GM19397 (cell line): ENCODE measurements at regions not wholly inside any gene's neighbourhood (a gene's known extent, or its start where the extent isn't known, plus 50 kb on each side); places are given as distances from the start of the nearest gene placed in this dataset.

Source experiments
- ATAC-seq: cut with Tn5 transposase; IDR thresholded peaks from one replicate; pipeline ENCODE4 v1.9.1; 2021; ENCODE audit warnings: mild to moderate bottlenecking, moderate library complexity; ENCODE audit not compliant: unreplicated experiment

- ATAC-seq, result no peak
Observed at GRCh38 chr3:189554868-189555557, 76.2 kb upstream of the TP63 start.

GRCh38 chr3:189555558-189555881 lies 75.7 kb upstream of the TP63 start:
- ATAC-seq, result no peak

GRCh38 chr3:189557824-189558223 lies 73.4 kb upstream of the TP63 start:
- no peak for ATAC-seq

GRCh38 chr3:189561256-189561655 lies 69.9 kb upstream of the TP63 start:
- ATAC-seq, result no peak

- peak; percentile 73 for ATAC-seq
Observed at GRCh38 chr3:189563853-189564563, 67.2 kb upstream of the TP63 start.

GRCh38 chr3:189566550-189567130 lies 64.5 kb upstream of the TP63 start:
- no peak for ATAC-seq

GRCh38 chr3:189567322-189567721 lies 63.9 kb upstream of the TP63 start:
- ATAC-seq, result no peak

GRCh38 chr3:189567766-189568420 lies 63.3 kb upstream of the TP63 start:
- no peak for ATAC-seq

- no peak for ATAC-seq
Observed at GRCh38 chr3:189568961-189569360, 62.2 kb upstream of the TP63 start.

GRCh38 chr3:189569473-189569872 lies 61.7 kb upstream of the TP63 start:
- ATAC-seq, result no peak

- peak; percentile 44 for ATAC-seq
Observed at GRCh38 chr3:189570916-189571315, 60.3 kb upstream of the TP63 start.

GRCh38 chr3:189572249-189572648 lies 58.9 kb upstream of the TP63 start:
- no peak for ATAC-seq

GRCh38 chr3:189573004-189573403 lies 58.2 kb upstream of the TP63 start:
- no peak for ATAC-seq

GRCh38 chr3:189576486-189576885 lies 54.7 kb upstream of the TP63 start:
- no peak for ATAC-seq

- no peak for ATAC-seq
Observed at GRCh38 chr3:189577050-189577951, 53.9 kb upstream of the TP63 start.

GRCh38 chr3:189580190-189580589 lies 51.0 kb upstream of the TP63 start:
- no peak for ATAC-seq
